ENCODE measurements at regions not wholly inside any gene's neighbourhood (a gene's known extent, or its start where the extent isn't known, plus 50 kb on each side); places are given as distances from the start of the nearest gene placed in this dataset.

DNA sequence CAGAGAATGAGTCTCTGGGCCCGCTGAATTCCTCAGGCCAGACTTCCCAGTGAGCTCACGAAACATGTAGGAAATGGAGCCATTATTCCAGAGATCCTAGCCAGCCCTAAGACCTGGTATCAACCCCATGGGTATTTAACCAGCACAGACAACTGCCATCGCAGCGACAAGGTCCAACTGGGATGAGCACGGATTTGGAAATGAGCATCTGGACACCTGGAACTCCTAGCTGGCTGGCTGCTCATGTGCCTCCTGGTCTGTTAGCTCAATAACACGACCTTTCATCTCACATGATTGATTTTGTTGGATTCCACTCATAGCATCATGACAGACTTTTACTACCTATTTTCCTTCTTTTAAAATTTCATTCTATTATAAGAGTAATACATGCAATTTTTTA, 51.0 kb downstream of the POU3F3 start:
- Mint-ChIP-seq H3K36me3 (no peaks in the 10 kb centered on the region), H3K4me1 (no peaks in the 10 kb centered on the region), H3K27ac (no peak overlapping the region), H3K27me3 (peaks cover 5% of the 10 kb centered on the region), H3K4me3 (no peak overlapping the region), H3K9me3 (ENCODE audit: low read depth) (no peaks in the 10 kb centered on the region)
- CTCF ChIA-PET, result no interaction called here
- DNase-seq (no peak), ATAC-seq (no peak)

DNA sequence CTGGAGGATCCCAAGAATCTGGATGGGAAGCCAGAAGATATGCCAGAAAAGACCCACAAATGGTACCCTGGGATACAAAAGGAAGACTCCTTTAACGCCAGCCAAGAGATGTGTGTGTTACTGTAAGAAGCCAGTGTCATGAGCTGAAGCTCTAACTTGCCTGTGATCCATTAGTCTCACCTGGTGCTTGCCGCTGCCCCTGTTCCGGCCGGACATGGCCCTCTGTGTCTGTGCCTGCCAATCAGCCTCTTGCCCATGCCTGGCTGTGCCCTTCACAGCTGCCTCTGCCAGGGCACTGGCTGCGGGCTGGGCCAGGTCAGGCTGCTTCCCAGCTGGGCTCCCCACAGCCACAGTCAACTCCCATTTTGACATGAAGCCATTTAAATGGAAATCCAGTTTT, 55.4 kb downstream of the POU3F3 start:
- H3K4me3 Mint-ChIP-seq, result no peak overlapping the region
- no peak overlapping the region for H3K27ac Mint-ChIP-seq
- ATAC-seq (no peak), DNase-seq (no peak)
- CTCF ChIA-PET, result no interaction called here
- no peaks in the 10 kb centered on the region for H3K36me3 Mint-ChIP-seq
- H3K9me3 Mint-ChIP-seq (ENCODE audit: low read depth), result no peaks in the 10 kb centered on the region
- no peaks in the 10 kb centered on the region for H3K4me1 Mint-ChIP-seq
- H3K27me3 Mint-ChIP-seq, result peaks cover 5% of the 10 kb centered on the region

DNA sequence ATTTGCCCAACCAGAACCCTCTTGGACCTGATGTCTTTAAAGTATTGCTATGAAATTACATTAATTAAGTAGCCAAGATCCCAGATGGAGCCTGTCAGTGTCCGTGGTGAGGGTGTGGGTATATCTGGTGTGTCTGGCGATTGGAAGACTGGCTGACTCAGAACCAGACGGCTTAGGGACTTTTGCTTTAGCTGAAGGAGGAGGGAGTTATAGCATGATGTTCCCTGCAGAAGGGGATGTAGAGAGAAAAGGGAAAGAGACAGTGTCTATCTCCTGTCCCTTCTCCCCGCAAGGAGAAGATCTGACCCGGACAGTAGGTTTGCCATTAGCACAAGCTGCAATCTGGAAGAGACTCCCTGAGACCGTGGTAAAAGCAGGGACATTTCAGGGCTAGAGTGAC, 60.6 kb downstream of the POU3F3 start:
- H3K27me3 Mint-ChIP-seq, result no peaks in the 10 kb centered on the region
- H3K9me3 Mint-ChIP-seq (ENCODE audit: low read depth), result no peaks in the 10 kb centered on the region
- H3K27ac Mint-ChIP-seq, result no peak overlapping the region
- no peak for ATAC-seq
- CTCF ChIA-PET, result no interaction called here
- no peaks in the 10 kb centered on the region for H3K4me1 Mint-ChIP-seq
- DNase-seq, result no peak
- H3K36me3 Mint-ChIP-seq, result no peaks in the 10 kb centered on the region
- no peak overlapping the region for H3K4me3 Mint-ChIP-seq

DNA sequence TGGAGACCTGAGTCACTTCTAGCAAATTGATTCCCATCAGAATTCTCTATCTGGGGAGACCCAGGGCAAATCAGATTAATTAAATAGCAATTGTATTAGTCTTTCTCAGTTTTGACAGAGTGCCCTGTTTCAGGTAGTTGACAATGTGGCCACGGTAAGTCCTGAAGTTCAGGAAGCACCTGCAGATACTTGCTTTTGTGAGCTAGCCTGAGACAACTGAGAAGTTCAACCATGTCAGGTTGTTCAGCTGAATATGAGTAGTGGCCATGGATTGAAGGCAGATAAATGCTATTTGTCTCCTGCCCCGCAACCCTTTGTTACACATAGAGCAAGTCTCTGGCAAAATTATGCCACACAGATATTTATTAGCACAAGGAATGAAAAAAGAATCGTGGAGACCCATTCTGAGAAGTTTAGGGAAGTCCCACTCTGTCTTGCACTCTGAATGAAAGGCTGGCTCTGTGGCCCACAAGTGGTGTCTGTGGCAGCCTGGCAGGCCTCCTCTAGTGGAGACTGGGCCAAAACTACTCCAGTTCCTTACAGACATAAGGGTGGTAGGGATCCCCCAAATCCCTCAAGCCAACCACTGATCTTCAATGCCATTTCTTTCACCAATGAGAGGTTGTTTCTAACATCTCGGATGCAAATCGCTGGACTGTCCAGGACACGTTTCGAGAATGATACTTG, 61.3 kb downstream of the POU3F3 start:
- CTCF ChIA-PET, result no interaction called here
- Mint-ChIP-seq H3K27me3 (no peaks in the 10 kb centered on the region), H3K4me1 (no peaks in the 10 kb centered on the region), H3K9me3 (ENCODE audit: low read depth) (no peaks in the 10 kb centered on the region), H3K36me3 (no peaks in the 10 kb centered on the region), H3K4me3 (no peak overlapping the region), H3K27ac (no peak overlapping the region)
- ATAC-seq, result no peak
- DNase-seq, result no peak

DNA sequence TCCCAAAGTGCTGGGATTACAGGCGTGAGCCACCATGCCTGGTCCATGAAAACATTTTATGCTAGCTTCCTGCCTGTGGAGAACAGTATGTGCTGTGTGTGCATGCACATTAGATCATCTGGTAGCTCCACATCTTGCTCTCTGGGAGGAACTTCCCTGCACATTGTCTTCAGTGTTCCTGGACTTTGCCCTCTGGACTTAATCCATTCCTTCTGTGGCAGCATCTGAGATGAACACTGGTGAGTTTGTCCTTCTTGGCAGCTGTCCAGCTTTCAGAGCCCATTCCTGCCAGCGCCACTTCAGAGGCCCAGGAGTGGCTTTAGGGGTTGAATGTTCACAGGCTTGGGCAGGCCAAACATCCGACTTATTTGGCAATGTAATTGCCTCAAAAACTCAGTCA, 65.2 kb downstream of the POU3F3 start:
- Mint-ChIP-seq H3K27ac (no peak overlapping the region), H3K4me1 (no peaks in the 10 kb centered on the region), H3K36me3 (no peaks in the 10 kb centered on the region), H3K9me3 (ENCODE audit: low read depth) (no peaks in the 10 kb centered on the region), H3K27me3 (peaks cover 4% of the 10 kb centered on the region), H3K4me3 (no peak overlapping the region)
- CTCF ChIA-PET, result no interaction called here
- ATAC-seq, result no peak
- no peak for DNase-seq

DNA sequence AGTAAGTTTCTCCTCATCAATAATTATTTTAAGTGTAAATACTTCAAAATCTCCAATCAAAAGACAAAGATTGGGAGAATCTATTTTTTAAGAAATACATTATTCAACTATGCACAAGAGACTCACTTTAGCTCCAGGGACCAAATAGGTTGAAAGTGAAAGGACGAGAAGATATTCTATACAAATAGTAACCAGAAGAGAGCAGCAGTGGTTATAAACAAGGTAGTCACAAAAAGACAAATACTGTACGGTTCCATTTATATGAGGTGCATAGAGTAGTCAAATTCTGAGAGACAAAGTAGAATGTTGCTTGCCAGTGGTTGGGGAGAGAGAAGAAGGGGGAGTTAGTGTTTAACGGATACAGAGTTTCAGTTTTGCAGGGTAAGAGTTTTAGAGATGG, 69.8 kb downstream of the POU3F3 start:
- no peak overlapping the region for H3K4me3 Mint-ChIP-seq
- no peaks in the 10 kb centered on the region for H3K9me3 Mint-ChIP-seq (ENCODE audit: low read depth)
- H3K27ac Mint-ChIP-seq, result no peak overlapping the region
- H3K27me3 Mint-ChIP-seq, result peaks cover 10% of the 10 kb centered on the region
- no peaks in the 10 kb centered on the region for H3K4me1 Mint-ChIP-seq
- ATAC-seq, result no peak
- no peak for DNase-seq
- CTCF ChIA-PET, result interaction anchor here (1.6 kb wide), 1 partner anchor 13 kb away, joined by 4 read pairs; no protein-coding TSS in a partner anchor
- H3K36me3 Mint-ChIP-seq, result no peaks in the 10 kb centered on the region

DNA sequence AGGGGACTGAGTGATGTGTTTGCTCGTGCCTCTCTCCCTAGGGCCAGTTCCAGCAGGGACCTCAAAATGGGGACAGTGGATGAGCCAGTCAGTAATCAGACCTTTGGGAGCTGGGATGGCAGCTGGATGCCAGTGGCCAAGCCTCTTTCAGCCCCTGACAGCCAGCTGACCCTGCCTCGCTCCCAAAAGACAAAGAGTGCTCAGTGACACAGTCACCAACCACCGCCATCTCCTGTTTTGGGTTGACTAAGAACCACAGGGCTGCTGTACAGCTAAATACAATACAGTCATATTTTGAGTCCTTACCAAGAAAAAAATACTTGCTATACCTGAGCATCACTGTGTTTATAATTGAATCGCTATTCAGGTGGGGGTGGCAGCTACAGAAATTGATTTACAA, 75.7 kb downstream of the POU3F3 start:
- CTCF ChIA-PET, result no interaction called here
- no peak for ATAC-seq
- DNase-seq, result no peak
- H3K36me3 Mint-ChIP-seq, result no peaks in the 10 kb centered on the region
- peaks cover 3% of the 10 kb centered on the region for H3K4me1 Mint-ChIP-seq
- H3K27me3 Mint-ChIP-seq, result peaks cover 13% of the 10 kb centered on the region
- H3K4me3 Mint-ChIP-seq, result no peak overlapping the region
- H3K27ac Mint-ChIP-seq, result no peak overlapping the region
- no peaks in the 10 kb centered on the region for H3K9me3 Mint-ChIP-seq (ENCODE audit: low read depth)

DNA sequence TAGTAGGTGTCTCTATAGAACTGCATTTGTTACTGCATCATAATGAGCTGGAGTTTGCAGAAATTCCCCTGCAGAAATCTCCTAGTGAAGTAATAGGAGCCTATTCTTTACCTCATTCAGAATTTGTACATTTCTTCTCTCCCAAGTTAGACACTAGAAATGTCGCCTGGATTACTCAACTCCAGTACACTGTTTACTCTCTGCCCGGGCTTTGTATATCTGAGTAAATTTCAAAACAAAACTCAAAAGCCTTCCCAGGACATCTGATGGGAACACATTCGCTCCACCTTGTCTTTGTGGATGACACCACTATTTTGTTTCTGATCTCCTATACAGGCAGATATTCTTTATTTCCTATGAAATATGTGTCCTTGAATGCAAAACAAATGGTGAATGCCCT, 76.8 kb downstream of the POU3F3 start:
- Mint-ChIP-seq H3K27me3 (peaks cover 9% of the 10 kb centered on the region), H3K27ac (no peak overlapping the region), H3K4me1 (peaks cover 3% of the 10 kb centered on the region), H3K9me3 (ENCODE audit: low read depth) (no peaks in the 10 kb centered on the region), H3K4me3 (no peak overlapping the region), H3K36me3 (no peaks in the 10 kb centered on the region)
- DNase-seq (no peak), ATAC-seq (no peak)
- CTCF ChIA-PET, result no interaction called here

DNA sequence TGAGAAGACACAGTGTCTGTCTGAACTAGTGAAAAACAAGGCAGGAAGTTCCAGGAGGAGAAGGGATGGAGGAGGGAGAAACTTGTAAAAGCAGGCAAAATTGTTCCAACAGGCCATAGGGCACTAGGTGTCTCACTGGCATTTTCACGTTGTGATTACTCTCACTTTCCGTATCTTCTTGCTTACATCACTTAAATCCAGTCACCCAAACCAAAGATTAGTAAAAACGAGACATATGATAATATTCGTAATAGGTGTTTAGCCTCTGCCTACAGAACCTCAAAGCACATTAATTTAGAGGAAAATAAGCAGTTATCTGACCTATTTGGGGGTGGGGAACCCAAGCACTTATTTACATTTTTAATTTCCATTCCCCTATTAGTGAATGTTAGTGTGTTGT, 78.3 kb downstream of the POU3F3 start:
- Mint-ChIP-seq H3K9me3 (ENCODE audit: low read depth) (no peaks in the 10 kb centered on the region), H3K27ac (no peak overlapping the region), H3K4me1 (peaks cover 3% of the 10 kb centered on the region), H3K27me3 (peaks cover 9% of the 10 kb centered on the region), H3K4me3 (no peak overlapping the region), H3K36me3 (no peaks in the 10 kb centered on the region)
- ATAC-seq (no peak), DNase-seq (no peak)
- CTCF ChIA-PET, result no interaction called here

DNA sequence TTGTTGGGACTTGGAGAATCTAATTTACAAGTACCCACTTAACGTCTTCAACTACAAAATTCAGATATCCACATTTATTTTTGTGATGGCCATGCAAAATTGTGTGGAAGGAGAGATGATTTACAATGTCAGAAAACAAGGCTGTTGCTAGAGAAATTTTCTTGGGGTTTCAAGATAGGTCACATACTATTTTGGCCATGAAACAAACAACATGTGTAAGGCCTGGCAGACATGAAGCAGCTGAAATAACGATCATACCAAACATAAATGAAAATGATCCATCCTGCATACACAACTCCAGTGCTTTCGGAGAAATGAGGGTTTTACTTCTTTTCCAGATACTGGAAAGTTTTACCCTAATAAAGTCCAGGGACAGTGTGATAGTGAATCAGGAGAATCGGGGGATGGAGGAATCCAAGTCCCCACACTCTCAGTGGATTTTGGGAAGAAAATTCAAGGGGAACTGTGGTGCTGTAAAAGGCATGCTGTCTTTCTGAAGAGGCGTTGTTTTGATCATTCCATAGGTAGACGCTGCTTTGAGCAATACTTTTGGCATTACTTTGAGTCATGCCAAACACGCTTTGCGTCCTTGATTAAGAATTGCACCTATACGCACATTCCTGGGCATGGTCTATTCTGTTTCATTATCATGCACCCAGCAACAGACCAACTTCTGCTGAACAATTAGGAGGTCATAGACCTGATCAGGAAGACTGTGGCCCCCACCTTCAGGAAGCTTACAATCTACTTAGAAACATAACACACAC, 79.4 kb downstream of the POU3F3 start:
- Mint-ChIP-seq H3K4me1 (peaks cover 3% of the 10 kb centered on the region), H3K9me3 (ENCODE audit: low read depth) (no peaks in the 10 kb centered on the region), H3K4me3 (no peak overlapping the region), H3K36me3 (no peaks in the 10 kb centered on the region), H3K27ac (no peak overlapping the region), H3K27me3 (peaks cover 13% of the 10 kb centered on the region)
- no peak for DNase-seq
- no peak for ATAC-seq
- CTCF ChIA-PET, result no interaction called here

DNA sequence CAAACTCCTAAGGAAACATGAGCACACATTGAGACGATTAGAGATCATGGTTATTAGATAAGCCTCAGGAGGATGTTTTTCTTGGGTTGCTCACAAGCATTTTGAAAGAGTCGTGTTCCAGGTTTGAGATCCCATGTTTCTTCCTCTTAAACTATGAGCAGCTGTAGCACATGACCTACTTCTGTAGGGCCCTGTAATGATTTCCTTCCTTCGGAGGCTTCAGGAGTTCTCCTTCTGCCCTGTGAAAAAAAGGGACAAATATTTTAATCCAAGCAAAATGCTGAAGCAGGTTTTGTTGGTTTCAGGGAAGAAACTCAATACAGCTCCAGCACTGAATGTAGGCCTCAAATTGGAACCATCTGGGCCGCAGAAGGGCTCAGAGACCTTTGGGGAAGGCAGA, 82.6 kb downstream of the POU3F3 start:
- peaks cover 3% of the 10 kb centered on the region for H3K4me1 Mint-ChIP-seq
- peaks cover 22% of the 10 kb centered on the region for H3K27me3 Mint-ChIP-seq
- H3K36me3 Mint-ChIP-seq, result no peaks in the 10 kb centered on the region
- no peaks in the 10 kb centered on the region for H3K9me3 Mint-ChIP-seq (ENCODE audit: low read depth)
- DNase-seq (no peak), ATAC-seq (no peak)
- H3K27ac Mint-ChIP-seq, result no peak overlapping the region
- H3K4me3 Mint-ChIP-seq, result no peak overlapping the region
- CTCF ChIA-PET, result interaction anchor here (1.1 kb wide), 1 partner anchor 14 kb away, joined by 4 read pairs; no protein-coding TSS in a partner anchor

DNA sequence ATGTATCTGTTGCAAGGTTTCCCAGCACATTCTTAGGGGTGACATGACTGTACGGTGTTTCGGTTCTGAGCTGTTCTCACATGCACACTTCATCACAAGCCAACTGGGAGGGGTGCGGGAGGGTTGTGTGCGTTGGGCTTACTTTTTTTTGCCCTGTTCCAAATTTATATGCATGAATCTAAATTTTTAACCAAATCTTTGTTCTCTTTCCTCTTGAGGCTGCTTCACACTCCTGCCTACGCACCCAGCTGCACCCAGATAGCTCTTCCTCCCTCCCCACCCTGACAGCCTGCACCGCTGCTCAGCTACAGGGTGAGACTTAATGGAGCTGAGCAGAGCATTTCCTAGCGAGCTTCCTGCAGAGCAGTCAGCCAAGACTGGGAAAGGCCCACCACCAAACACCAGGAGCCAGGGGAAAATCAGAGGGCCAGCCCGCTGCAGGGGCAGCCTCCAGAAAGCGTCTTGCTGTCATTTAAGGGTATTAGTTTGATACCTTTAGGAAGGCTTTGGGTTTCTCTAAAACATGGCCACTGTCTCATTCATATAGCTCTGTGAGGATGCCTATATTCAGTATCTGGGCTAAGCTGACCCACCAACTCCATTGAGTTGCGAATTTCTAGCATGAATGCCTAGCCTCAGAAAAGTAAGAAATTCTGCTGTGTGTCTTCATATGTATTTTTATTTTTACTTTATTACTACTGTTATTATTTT, 84.5 kb downstream of the POU3F3 start:
- DNase-seq (no peak), ATAC-seq (no peak)
- CTCF ChIA-PET, result no interaction called here
- Mint-ChIP-seq H3K27me3 (peaks cover 22% of the 10 kb centered on the region), H3K9me3 (ENCODE audit: low read depth) (no peaks in the 10 kb centered on the region), H3K4me1 (no peaks in the 10 kb centered on the region), H3K27ac (no peak overlapping the region), H3K4me3 (no peak overlapping the region), H3K36me3 (no peaks in the 10 kb centered on the region)

DNA sequence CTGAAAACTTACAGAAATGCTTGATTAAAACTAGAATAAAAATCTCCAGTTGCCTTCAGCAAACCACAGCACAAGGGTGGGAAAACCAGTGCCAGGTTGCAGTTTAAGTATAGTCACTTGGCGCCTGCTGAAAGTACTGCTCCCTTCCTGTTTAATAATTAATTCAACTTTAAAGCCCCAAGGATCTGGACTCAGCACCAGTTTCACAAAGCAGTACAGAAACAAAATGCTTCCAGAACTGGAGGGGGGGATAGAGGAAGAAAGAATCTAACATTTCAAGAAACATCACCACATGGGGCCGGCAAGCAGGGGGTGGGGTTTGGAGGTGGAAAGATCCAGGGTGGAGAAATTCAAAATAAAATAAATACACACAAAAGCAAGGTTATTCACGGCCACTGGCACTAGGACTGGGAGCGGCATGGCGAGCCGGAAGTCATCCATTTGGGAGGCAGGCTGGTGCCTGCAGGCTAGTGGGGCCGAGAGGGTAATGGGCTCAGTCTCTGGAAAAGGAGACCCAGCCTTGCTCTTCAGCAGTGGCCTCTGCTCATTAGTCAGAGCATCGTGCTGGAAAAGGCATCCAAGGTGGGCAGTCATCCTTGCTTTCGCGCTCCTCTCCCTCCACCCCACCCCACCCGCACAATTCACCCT, 85.8 kb downstream of the POU3F3 start:
- Mint-ChIP-seq H3K27me3 (peaks cover 29% of the 10 kb centered on the region), H3K9me3 (ENCODE audit: low read depth) (no peaks in the 10 kb centered on the region), H3K27ac (no peak overlapping the region), H3K4me3 (no peak overlapping the region), H3K4me1 (no peaks in the 10 kb centered on the region), H3K36me3 (no peaks in the 10 kb centered on the region)
- no peak for ATAC-seq
- DNase-seq, result no peak
- CTCF ChIA-PET, result no interaction called here

DNA sequence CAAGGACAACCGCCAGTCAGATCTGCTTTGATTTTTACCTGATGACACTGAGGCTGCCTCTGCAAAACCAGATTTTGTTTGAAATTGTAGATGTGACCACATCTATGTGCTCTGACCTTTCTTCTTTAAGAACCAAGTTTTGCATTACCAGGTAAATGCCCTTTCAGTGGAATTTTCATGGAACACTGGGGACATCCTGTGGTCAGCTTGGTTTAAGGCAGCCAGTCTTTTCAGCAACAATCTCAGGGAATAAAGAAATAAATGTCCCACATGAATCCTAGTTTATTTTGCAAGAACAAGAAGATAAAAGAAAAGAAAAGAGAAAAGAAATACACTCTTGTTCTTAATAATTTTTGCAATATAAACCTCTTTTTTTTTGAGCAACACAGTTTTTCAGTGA, 90.6 kb downstream of the POU3F3 start:
- ATAC-seq (no peak), DNase-seq (no peak)
- H3K9me3 Mint-ChIP-seq (ENCODE audit: low read depth), result no peaks in the 10 kb centered on the region
- H3K36me3 Mint-ChIP-seq, result no peaks in the 10 kb centered on the region
- peaks cover 23% of the 10 kb centered on the region for H3K27me3 Mint-ChIP-seq
- H3K27ac Mint-ChIP-seq, result no peak overlapping the region
- CTCF ChIA-PET, result no interaction called here
- no peaks in the 10 kb centered on the region for H3K4me1 Mint-ChIP-seq
- no peak overlapping the region for H3K4me3 Mint-ChIP-seq

Data from activated CD8-positive, alpha-beta memory T cell treated with anti-CD3 and anti-CD28 coated beads, Interleukin-2, amount 10 ng/mL, durations not matched to agents 7 days and 5 days (primary cell).